Retinal pigment epithelial cell (primary cell): ENCODE measurements at regions not wholly inside any gene's neighbourhood (a gene's known extent, or its start where the extent isn't known, plus 50 kb on each side); places are given as distances from the start of the nearest gene placed in this dataset.
A peak's percentile ranks its signal among the peaks of the same experiment; 100 is the strongest.

Experiments used
- DNase-seq: peaks from one replicate; pipeline ENCODE4 v3.0.0-alpha.2; 2010; ENCODE audit warnings: low read depth
- H3K4me3 ChIP-seq: 2 replicates; pipeline ENCODE4 v1.5.1; 2011; ENCODE audit warnings: mild to moderate bottlenecking, low read length, control low read depth, moderate library complexity
- CTCF ChIP-seq: conservative IDR thresholded peaks from 2 replicates; pipeline ENCODE4 v1.5.1; 2011; ENCODE audit warnings: low read depth, low read length, control low read depth, inconsistent platforms

GRCh38 chr6:100116411-100117194 is 122.6 kb upstream of the MCHR2 start:
- TF ChIP-seq CTCF: peak; percentile 81
- H3K4me3 ChIP-seq: no peak overlapping the region
- peak; percentile 52 for DNase-seq

- no peak overlapping the region for H3K4me3 ChIP-seq
- DNase-seq: no peak
- TF ChIP-seq CTCF: no peak
These were observed 121.5 kb upstream of the MCHR2 start for GRCh38 chr6:100115407-100116101.

DNA sequence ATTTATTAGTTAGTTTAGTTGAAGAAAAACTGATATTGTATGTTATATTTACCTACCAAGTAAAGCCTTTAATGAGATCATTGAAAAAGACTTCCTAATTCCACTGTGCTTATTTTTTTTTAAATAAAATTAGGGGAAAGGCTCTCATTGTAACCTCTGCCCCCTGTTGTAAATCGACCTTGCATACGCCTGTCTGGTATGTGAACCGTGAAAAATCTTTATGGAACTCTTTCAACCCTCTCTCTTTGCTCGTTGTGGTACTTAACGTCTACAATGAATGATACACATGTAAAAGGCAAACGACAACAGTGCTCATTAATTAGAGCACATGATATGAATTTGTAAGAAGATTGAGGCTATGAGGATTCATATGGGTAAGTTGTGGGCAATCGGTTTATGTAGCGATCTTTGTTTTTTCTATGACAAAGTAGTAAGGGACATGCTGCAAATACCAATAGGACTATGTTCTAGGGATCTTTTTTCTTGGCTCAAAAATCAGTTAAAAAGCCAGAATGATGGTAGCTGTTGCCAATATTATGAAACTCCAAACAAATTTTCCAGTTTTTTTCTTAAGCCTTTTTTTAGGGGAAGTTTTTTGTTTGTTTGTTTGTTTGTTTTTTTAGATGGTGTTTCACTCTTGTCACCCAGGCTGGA is 119.0 kb upstream of the MCHR2 start:
- TF ChIP-seq CTCF: no peak
- no peak overlapping the region for H3K4me3 ChIP-seq
- DNase-seq: no peak

- H3K4me3 ChIP-seq: no peak overlapping the region
- no peak for TF ChIP-seq CTCF
- no peak for DNase-seq
These were observed 112.0 kb upstream of the MCHR2 start for GRCh38 chr6:100105919-100106529.

- no peak for DNase-seq
- H3K4me3 ChIP-seq: no peak overlapping the region
- no peak for TF ChIP-seq CTCF
These were observed 111.1 kb upstream of the MCHR2 start for GRCh38 chr6:100105138-100105537.

- no peak for TF ChIP-seq CTCF
- H3K4me3 ChIP-seq: no peak overlapping the region
- no peak for DNase-seq
These were observed 109.9 kb upstream of the MCHR2 start for GRCh38 chr6:100103931-100104330.
